ENCODE measurements at regions not wholly inside any gene's neighbourhood (a gene's known extent, or its start where the extent isn't known, plus 50 kb on each side); places are given as distances from the start of the nearest gene placed in this dataset.

GRCh38 chr22:47293368-47294221, 531.1 kb downstream of the TBC1D22A start:
- no peaks in the 10 kb centered on the region for H3K36me3 ChIP-seq (ENCODE audit: control insufficient read depth in 1 of 2, insufficient read depth in 2 of 2, low read length in 2 of 2)
- H3K79me2 ChIP-seq (ENCODE audit: insufficient read depth, low read length), result no peaks in the 10 kb centered on the region
- H3K9me2 ChIP-seq (ENCODE audit: insufficient read depth), result no peaks in the 10 kb centered on the region
- H2AFZ ChIP-seq (ENCODE audit: low read depth, low read length, poor library complexity, severe bottlenecking), result no peak overlapping the region
- H3K4me1 ChIP-seq (ENCODE audit: control insufficient read depth in 1 of 2, insufficient read depth in 2 of 2, low read length in 2 of 2), result peaks cover 4 to 27% of the 10 kb centered on the region in 2 experiments; a peak in 3 of 4 replicates
- no peak for DNase-seq (ENCODE audit: low read depth, low spot score)
- ChIA-PET CTCF (no interaction called here), RAD21 (ENCODE audit: low non-redundant PET in 1 of 2, low total read pairs in 2 of 2, uncharacterized antibody in 2 of 2, unreplicated experiment in 2 of 2) (no interaction called here), POLR2A (no interaction called here)
- no peak overlapping the region for H3K4me3 ChIP-seq (replicated peaks in 1 of 2; ENCODE audit: low read depth in 1 of 2, low read length in 2 of 2)
- no peaks in the 10 kb centered on the region for H3K27me3 ChIP-seq (ENCODE audit: insufficient read depth, low read length)
- intact Hi-C loops (cut with micrococcal nuclease), result no loop called here
- no peak overlapping the region for H3K9ac ChIP-seq (ENCODE audit: low read length)
- H3K27ac ChIP-seq (ENCODE audit: low read depth, low read length), result no peak overlapping the region
- TF ChIP-seq ELF1 (IDR thresholded peaks at IDR 0.05; ENCODE audit: borderline replicate concordance, low read depth) (no peak), SP1 (IDR thresholded peaks at IDR 0.05; ENCODE audit: low read depth) (no peak), MAX (IDR thresholded peaks at IDR 0.05) (no peak), YY1 (IDR thresholded peaks at IDR 0.05; ENCODE audit: extremely low read depth, insufficient replicate concordance, low read depth, low read length) (no peak), POLR2A (IDR thresholded peaks at IDR 0.05; ENCODE audit: borderline replicate concordance, extremely low read depth, insufficient read depth, insufficient read length) (no peak), CBX3 (IDR thresholded peaks at IDR 0.05; ENCODE audit: low read depth) (no peak), ATF3 (IDR thresholded peaks at IDR 0.05) (no peak), CTCF (IDR thresholded peaks at IDR 0.05 in 2 of 3, conservative IDR thresholded peaks at IDR 0.05 in 1 of 3; ENCODE audit: borderline replicate concordance in 1 of 3, insufficient read depth in 1 of 3, low read depth in 2 of 3, low read length in 2 of 3) (no peak), FOSL1 (IDR thresholded peaks at IDR 0.05; ENCODE audit: low read depth) (no peak), EGR1 (IDR thresholded peaks at IDR 0.05; ENCODE audit: low read depth) (no peak), SIN3A (IDR thresholded peaks at IDR 0.05; ENCODE audit: low read depth) (no peak), RAD21 (IDR thresholded peaks at IDR 0.05; ENCODE audit: low read depth) (no peak), EZH2phosphoT487 (IDR thresholded peaks at IDR 0.05; ENCODE audit: borderline replicate concordance) (no peak), ZBTB33 (IDR thresholded peaks at IDR 0.05; ENCODE audit: extremely low read depth, insufficient replicate concordance, low read length) (no peak), ZNF274 (IDR thresholded peaks at IDR 0.05; ENCODE audit: low read depth, low read length) (no peak)
- no peaks in the 10 kb centered on the region for H4K20me1 ChIP-seq (ENCODE audit: insufficient read depth)
- ATAC-seq, result no peak
- H3K9me3 ChIP-seq (ENCODE audit: control insufficient read depth in 1 of 2, insufficient read depth in 1 of 2, low read depth in 1 of 2, low read length in 2 of 2), result no peaks in the 10 kb centered on the region
- BruUV-seq (replicated peaks), result no TSS peak
- H3K4me2 ChIP-seq (ENCODE audit: low read length), result peak overlapping the region; percentile 37; the same call in 1 of the 2 replicates
